ENCODE measurements at regions not wholly inside any gene's neighbourhood (a gene's known extent, or its start where the extent isn't known, plus 50 kb on each side); places are given as distances from the start of the nearest gene placed in this dataset.
"Not testable (repeated sequence)": the region's sequence is repeated elsewhere in the genome, so short reads cannot be mapped to it uniquely, and the experiment has no call there.

DNA sequence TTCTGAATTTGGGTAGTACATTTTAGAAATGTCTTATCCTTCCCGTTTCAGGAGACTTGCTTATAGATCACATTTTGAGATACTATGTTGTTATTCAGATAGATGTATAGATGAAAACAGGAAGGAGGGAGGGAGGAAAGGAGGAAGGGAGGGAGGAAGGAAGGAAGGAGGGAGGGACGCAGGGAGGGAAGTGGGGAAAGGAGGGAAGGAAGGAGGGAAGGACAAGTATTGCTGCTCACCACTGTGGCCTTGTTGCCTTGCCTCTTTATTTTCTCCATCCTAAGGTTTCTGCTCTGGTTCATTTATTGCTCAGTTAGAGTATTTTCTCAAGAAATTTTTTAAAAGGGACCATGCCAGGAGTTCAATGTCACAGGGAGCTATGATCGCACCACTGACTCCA is 134.3 kb downstream of the LTN1 start:
- Histone ChIP-seq H3K36me3 (ENCODE audit: control insufficient read depth in 2 of 3, insufficient read depth in 3 of 3, low read length in 3 of 3) (no peaks in the 10 kb centered on the region), H3K4me1 (ENCODE audit: control insufficient read depth in 2 of 2, insufficient read depth in 2 of 2, low read length in 2 of 2) (no peaks in the 10 kb centered on the region), H3K27ac (ENCODE audit: low read depth, low read length) (no peak overlapping the region), H3K27me3 (ENCODE audit: control insufficient read depth in 2 of 2, insufficient read depth in 2 of 2, low read length in 2 of 2) (no peaks in the 10 kb centered on the region), H3K9me3 (ENCODE audit: control insufficient read depth in 2 of 3, low read length in 3 of 3) (no peaks in the 10 kb centered on the region), H3K4me3 (ENCODE audit: low read length) (no peak overlapping the region)
- ATAC-seq: no peak
- no peak for DNase-seq
- Mint-ChIP-seq H3K9me3 (peaks cover 0 to 8% (median 0%) of the 10 kb centered on the region in 11 donors), H3K4me3 (no peak overlapping the region), H3K27ac (peak overlapping the region in 1 of 9 donors; percentile 38), H3K27me3 (no peaks in the 10 kb centered on the region), H3K36me3 (peaks cover 12 to 67% (median 61%) of the 10 kb centered on the region in 5 donors), H3K4me1 (peaks cover 0 to 17% (median 7%) of the 10 kb centered on the region in 7 donors)
- intact Hi-C loops (cut with micrococcal nuclease): no loop called here
- POLR2A ChIA-PET: interaction anchor here (0.7 to 0.8 kb wide), 2 partner anchors 23 to 26 kb away, joined by 3 to 4 read pairs; no protein-coding TSS in a partner anchor
- CTCF ChIA-PET: no interaction called here

DNA sequence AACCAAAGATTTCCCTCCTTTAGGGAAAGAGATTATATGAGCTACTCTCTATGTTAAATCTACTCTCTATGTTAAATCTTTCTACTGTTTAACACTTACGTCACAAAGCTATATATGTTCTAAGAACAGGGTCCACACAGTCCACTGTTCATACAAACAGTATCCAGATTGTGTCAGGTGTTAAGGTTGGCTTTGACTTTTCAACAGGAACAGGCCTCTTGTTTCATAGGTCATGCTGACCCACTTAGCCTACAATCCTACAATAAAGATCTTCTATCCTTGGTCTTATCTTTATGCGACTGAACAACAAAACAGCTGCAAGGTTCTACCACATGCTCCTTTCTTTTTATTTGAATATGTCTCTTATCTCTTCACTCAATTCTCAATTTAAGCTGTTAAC is 134.9 kb downstream of the LTN1 start:
- POLR2A ChIA-PET: interaction anchor here (0.7 to 1.0 kb wide), 2 partner anchors 24 to 28 kb away, joined by 3 to 4 read pairs; a partner anchor contains a TSS
- H3K9me3 Mint-ChIP-seq: peaks cover 0 to 8% (median 0%) of the 10 kb centered on the region in 11 donors
- H3K4me3 ChIP-seq (ENCODE audit: low read length): no peak overlapping the region
- H3K27ac Mint-ChIP-seq: peak overlapping the region in 1 of 9 donors; percentile 38
- ATAC-seq (no peak), DNase-seq (no peak)
- peaks cover 0 to 17% (median 7%) of the 10 kb centered on the region in 7 donors for H3K4me1 Mint-ChIP-seq
- H3K36me3 ChIP-seq (ENCODE audit: control insufficient read depth in 2 of 3, insufficient read depth in 3 of 3, low read length in 3 of 3): no peaks in the 10 kb centered on the region
- H3K4me1 ChIP-seq (ENCODE audit: control insufficient read depth in 2 of 2, insufficient read depth in 2 of 2, low read length in 2 of 2): no peaks in the 10 kb centered on the region
- intact Hi-C loops (cut with micrococcal nuclease): no loop called here
- H3K27ac ChIP-seq (ENCODE audit: low read depth, low read length): no peak overlapping the region
- H3K27me3 ChIP-seq (ENCODE audit: control insufficient read depth in 2 of 2, insufficient read depth in 2 of 2, low read length in 2 of 2): no peaks in the 10 kb centered on the region
- CTCF ChIA-PET: interaction anchor here (0.9 kb wide), 1 partner anchor 112 kb away, joined by 3 read pairs; no protein-coding TSS in a partner anchor
- H3K36me3 Mint-ChIP-seq: peaks cover 12 to 67% (median 63%) of the 10 kb centered on the region in 5 donors
- no peaks in the 10 kb centered on the region for H3K27me3 Mint-ChIP-seq
- H3K9me3 ChIP-seq (ENCODE audit: control insufficient read depth in 2 of 3, low read length in 3 of 3): no peaks in the 10 kb centered on the region
- H3K4me3 Mint-ChIP-seq: no peak overlapping the region

DNA sequence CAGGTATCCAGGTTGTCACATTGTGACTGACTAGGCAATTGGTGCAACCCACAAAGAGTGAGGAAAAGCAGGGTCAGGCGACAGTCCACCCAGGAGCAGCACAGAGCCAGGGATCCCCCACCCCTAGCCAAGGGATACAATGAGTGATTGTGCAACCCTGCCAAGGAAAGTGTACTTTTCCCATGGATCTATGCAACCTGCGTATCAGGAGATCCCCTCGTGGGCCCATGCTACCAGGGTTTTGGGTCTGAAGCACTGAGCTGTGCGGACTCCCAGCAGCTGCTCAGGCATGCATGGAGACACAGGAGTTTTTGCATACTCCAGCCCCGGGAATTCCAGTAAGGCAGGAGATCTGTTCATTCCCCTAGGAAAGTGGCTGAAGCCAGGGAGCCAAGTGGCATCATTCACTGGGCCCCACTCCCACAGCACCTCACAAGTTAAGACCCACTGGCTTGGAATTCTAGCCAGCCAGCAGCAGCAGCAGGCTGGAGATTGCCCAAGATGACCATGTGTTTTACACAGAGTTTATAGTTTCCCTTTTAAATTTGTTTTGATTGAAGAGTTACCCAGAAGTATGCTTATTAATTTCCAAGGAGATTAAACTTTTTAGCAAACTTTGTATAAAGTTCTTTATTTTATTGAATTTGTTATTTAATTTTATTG is 136.0 kb downstream of the LTN1 start:
- POLR2A ChIA-PET: no interaction called here

DNA sequence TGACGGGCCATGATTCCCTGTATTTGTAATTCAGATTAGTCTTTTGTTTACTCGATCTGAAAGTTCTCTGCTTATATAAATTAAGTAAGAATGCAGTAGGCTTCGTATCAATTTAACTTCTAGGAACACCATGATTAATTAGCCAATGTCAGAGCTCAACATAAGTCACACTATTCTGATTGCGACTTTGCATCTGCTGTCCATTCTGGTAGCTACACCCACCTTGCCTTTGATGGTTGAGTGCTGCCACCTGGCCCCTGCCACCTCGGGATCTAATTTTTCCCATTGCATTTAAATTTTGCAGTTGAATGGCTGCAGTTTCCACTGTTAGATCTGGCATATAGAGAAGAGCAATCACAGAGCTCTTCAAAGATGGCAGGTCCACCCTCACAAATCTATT is 140.0 kb downstream of the LTN1 start:
- H3K27me3 Mint-ChIP-seq: no peaks in the 10 kb centered on the region
- ATAC-seq: no peak
- H3K4me1 Mint-ChIP-seq: peaks cover 5 to 23% (median 11%) of the 10 kb centered on the region in 7 donors
- Histone ChIP-seq H3K9me3 (ENCODE audit: control insufficient read depth in 2 of 3, low read length in 3 of 3) (no peaks in the 10 kb centered on the region), H3K36me3 (ENCODE audit: control insufficient read depth in 2 of 3, insufficient read depth in 3 of 3, low read length in 3 of 3) (no peaks in the 10 kb centered on the region), H3K27me3 (ENCODE audit: control insufficient read depth in 2 of 2, insufficient read depth in 2 of 2, low read length in 2 of 2) (no peaks in the 10 kb centered on the region), H3K4me1 (ENCODE audit: control insufficient read depth in 2 of 2, insufficient read depth in 2 of 2, low read length in 2 of 2) (no peaks in the 10 kb centered on the region), H3K27ac (ENCODE audit: low read depth, low read length) (no peak overlapping the region), H3K4me3 (ENCODE audit: low read length) (no peak overlapping the region)
- H3K4me3 Mint-ChIP-seq: no peak overlapping the region
- H3K9me3 Mint-ChIP-seq: peaks cover 0 to 14% (median 0%) of the 10 kb centered on the region in 11 donors
- intact Hi-C loops (cut with micrococcal nuclease): no loop called here
- no peak overlapping the region for H3K27ac Mint-ChIP-seq
- peaks cover 0 to 56% (median 43%) of the 10 kb centered on the region in 5 donors for H3K36me3 Mint-ChIP-seq
- ChIA-PET POLR2A (interaction anchor here (1.2 kb wide), 1 partner anchor 33 kb away, joined by 7 read pairs; a partner anchor contains a TSS), CTCF (no interaction called here)
- DNase-seq: no peak

More for the DNA sequence above, 136.0 kb downstream of the LTN1 start:
- Mint-ChIP-seq H3K27me3 (no peaks in the 10 kb centered on the region), H3K9me3 (peaks cover 0 to 8% (median 0%) of the 10 kb centered on the region in 11 donors), H3K4me3 (no peak overlapping the region), H3K27ac (no peak overlapping the region), H3K36me3 (peaks cover 8 to 67% (median 63%) of the 10 kb centered on the region in 5 donors), H3K4me1 (peaks cover 0 to 17% (median 7%) of the 10 kb centered on the region in 7 donors)
- no peaks in the 10 kb centered on the region for H3K4me1 ChIP-seq (ENCODE audit: control insufficient read depth in 2 of 2, insufficient read depth in 2 of 2, low read length in 2 of 2)
- DNase-seq (no peak), ATAC-seq (no peak)
- H3K4me3 ChIP-seq (ENCODE audit: low read length): no peak overlapping the region
- intact Hi-C loops (cut with micrococcal nuclease): no loop called here
- CTCF ChIA-PET: no interaction called here
- H3K27ac ChIP-seq (ENCODE audit: low read depth, low read length): no peak overlapping the region
- H3K9me3 ChIP-seq (ENCODE audit: control insufficient read depth in 2 of 3, low read length in 3 of 3): no peaks in the 10 kb centered on the region
- H3K27me3 ChIP-seq (ENCODE audit: control insufficient read depth in 2 of 2, insufficient read depth in 2 of 2, low read length in 2 of 2): no peaks in the 10 kb centered on the region
- no peaks in the 10 kb centered on the region for H3K36me3 ChIP-seq (ENCODE audit: control insufficient read depth in 2 of 3, insufficient read depth in 3 of 3, low read length in 3 of 3)

DNA sequence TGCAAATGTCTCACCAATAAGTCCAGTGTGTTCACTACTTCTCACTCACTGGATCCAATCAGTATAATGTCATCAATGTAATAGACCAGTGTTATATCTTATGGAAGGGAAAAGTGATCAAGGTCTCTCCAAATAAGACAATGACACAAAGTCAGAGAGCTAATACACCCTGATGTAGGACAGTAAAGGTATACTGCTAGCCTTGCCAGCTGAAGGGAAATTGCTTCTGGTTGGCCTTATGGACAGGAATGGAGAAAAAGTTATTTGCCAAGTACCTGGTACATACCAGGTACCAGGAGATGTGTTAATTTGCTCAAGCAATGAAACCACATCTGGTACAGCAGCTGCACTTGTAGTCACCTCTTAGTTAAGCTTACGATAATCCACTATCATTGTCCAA is 141.0 kb downstream of the LTN1 start:
- no peak overlapping the region for H3K4me3 Mint-ChIP-seq
- H3K4me1 Mint-ChIP-seq: peaks cover 5 to 23% (median 11%) of the 10 kb centered on the region in 7 donors
- intact Hi-C loops (cut with micrococcal nuclease): no loop called here
- Histone ChIP-seq H3K27me3 (ENCODE audit: control insufficient read depth in 2 of 2, insufficient read depth in 2 of 2, low read length in 2 of 2) (no peaks in the 10 kb centered on the region), H3K4me1 (ENCODE audit: control insufficient read depth in 2 of 2, insufficient read depth in 2 of 2, low read length in 2 of 2) (no peaks in the 10 kb centered on the region), H3K27ac (ENCODE audit: low read depth, low read length) (no peak overlapping the region), H3K4me3 (ENCODE audit: low read length) (no peak overlapping the region), H3K9me3 (ENCODE audit: control insufficient read depth in 2 of 3, low read length in 3 of 3) (no peaks in the 10 kb centered on the region), H3K36me3 (ENCODE audit: control insufficient read depth in 2 of 3, insufficient read depth in 3 of 3, low read length in 3 of 3) (no peaks in the 10 kb centered on the region)
- ChIA-PET CTCF (no interaction called here), POLR2A (no interaction called here)
- DNase-seq: no peak
- H3K27ac Mint-ChIP-seq: no peak overlapping the region
- no peaks in the 10 kb centered on the region for H3K27me3 Mint-ChIP-seq
- ATAC-seq: no peak
- peaks cover 0 to 14% (median 0%) of the 10 kb centered on the region in 11 donors for H3K9me3 Mint-ChIP-seq
- H3K36me3 Mint-ChIP-seq: peaks cover 0 to 60% (median 41%) of the 10 kb centered on the region in 5 donors

DNA sequence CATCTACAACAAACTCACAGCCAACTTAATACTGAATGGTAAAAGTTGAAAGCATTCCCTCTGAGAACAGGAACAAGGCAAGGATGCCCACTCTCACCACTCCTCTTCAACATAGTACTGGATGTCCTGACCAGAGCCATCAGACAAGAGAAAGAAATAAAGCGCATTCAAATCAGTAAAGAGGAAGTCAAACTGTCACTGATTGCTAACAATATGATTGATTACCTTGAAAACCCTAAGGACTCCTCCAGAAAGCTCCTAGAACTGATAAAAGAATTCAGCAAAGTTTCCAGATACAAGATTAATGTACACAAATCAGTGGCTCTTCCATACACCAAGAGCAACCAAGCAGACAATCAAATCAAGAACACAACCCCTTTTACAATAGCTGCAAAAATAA is 153.4 kb downstream of the LTN1 start:
- H3K4me1 Mint-ChIP-seq: peaks cover 28 to 62% (median 48%) of the 10 kb centered on the region in 7 donors

More for the DNA sequence above, 153.4 kb downstream of the LTN1 start:
- H3K27me3 Mint-ChIP-seq; CTCF ChIA-PET; ATAC-seq; DNase-seq; H3K36me3 ChIP-seq (ENCODE audit: control insufficient read depth in 2 of 3, insufficient read depth in 3 of 3, low read length in 3 of 3); H3K4me3 Mint-ChIP-seq; POLR2A ChIA-PET; H3K27me3 ChIP-seq (ENCODE audit: control insufficient read depth in 2 of 2, insufficient read depth in 2 of 2, low read length in 2 of 2); H3K9me3 ChIP-seq (ENCODE audit: control insufficient read depth in 2 of 3, low read length in 3 of 3); H3K4me3 ChIP-seq (ENCODE audit: low read length); H3K27ac ChIP-seq (ENCODE audit: low read depth, low read length): not testable (repeated sequence)
- intact Hi-C loops (cut with micrococcal nuclease): loop anchor here in 1 of 2 donors (5.0 to 10.0 kb wide), 3 partner anchors 153 to 1994 kb away; partner anchors contain the start of genes ADAMTS1 and LTN1
- peaks cover 31 to 34% of the 10 kb centered on the region in 2 donors for H3K4me1 ChIP-seq (ENCODE audit: control insufficient read depth in 2 of 2, insufficient read depth in 2 of 2, low read length in 2 of 2)
- peak overlapping the region in 5 of 9 donors; percentile 2 to 60 (median 30) for H3K27ac Mint-ChIP-seq
- H3K36me3 Mint-ChIP-seq: peaks cover 4 to 44% (median 13%) of the 10 kb centered on the region in 5 donors
- peaks cover 0 to 15% (median 2%) of the 10 kb centered on the region in 11 donors for H3K9me3 Mint-ChIP-seq
